Bone marrow (tissue), 2 donors: ENCODE measurements at regions not wholly inside any gene's neighbourhood (a gene's known extent, or its start where the extent isn't known, plus 50 kb on each side); places are given as distances from the start of the nearest gene placed in this dataset.

ENCODE experiments used
- DNase-seq, 2 donors: peaks; one replicate each; lab custom pipeline; 2025; lab: John Stamatoyannopoulos, UW

DNA sequence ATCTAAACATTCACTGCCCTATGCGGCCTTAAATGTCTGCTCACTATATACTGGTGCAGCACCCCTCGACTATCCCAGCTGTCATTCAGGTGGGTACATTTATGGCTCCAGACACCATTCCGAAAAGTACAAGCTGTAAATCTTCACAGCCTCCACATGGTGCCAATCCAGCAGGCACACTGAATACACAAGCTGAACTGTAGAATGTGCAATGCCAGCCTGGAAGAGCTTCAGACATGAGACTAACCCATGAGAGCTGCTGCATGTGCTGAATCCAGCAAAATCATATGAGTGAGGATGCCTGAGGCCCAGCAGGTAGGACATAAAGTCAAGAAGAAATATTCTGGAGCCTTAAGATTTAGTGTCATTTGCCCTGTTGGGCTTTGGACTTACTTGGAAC is 483.8 kb upstream of the GRIA1 start:
- DNase-seq, result no peak

DNA sequence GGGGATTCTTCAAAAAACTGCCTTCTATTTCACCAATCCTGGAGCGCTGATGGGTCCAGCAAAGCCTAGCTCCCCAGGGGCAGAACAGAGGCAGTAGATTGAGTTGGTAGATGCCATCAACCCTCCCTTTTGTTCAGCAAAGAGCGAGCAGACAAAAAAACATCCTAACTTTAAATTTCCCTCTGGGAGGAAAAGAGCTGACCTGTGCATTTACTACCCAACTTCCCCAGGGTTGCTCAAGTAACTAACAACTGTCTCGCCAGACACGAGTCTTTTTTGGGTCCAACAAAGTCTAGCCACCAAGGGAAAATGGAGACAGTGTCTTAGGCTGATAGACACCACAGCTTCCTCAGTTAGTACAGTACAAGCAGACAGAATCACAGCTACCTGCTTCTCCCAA is 476.3 kb upstream of the GRIA1 start:
- DNase-seq, result no peak

DNA sequence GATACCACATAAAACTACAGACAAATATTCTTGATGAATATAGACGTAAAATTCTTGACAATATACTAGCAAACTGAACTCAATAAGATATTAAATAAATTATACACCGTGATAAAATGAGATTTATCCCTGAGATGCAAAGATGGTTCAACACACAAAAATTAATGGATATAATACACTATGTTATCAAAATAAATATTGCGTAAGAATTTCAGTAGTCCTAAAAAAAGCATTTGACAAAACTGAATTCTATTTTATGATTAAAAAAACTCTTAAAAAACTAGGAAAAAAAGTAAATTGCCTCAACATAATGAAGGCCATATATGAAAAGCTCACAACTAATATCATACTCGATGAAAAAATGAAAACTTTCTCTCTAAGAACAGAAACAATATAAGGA is 472.3 kb upstream of the GRIA1 start:
- DNase-seq, result no peak

DNA sequence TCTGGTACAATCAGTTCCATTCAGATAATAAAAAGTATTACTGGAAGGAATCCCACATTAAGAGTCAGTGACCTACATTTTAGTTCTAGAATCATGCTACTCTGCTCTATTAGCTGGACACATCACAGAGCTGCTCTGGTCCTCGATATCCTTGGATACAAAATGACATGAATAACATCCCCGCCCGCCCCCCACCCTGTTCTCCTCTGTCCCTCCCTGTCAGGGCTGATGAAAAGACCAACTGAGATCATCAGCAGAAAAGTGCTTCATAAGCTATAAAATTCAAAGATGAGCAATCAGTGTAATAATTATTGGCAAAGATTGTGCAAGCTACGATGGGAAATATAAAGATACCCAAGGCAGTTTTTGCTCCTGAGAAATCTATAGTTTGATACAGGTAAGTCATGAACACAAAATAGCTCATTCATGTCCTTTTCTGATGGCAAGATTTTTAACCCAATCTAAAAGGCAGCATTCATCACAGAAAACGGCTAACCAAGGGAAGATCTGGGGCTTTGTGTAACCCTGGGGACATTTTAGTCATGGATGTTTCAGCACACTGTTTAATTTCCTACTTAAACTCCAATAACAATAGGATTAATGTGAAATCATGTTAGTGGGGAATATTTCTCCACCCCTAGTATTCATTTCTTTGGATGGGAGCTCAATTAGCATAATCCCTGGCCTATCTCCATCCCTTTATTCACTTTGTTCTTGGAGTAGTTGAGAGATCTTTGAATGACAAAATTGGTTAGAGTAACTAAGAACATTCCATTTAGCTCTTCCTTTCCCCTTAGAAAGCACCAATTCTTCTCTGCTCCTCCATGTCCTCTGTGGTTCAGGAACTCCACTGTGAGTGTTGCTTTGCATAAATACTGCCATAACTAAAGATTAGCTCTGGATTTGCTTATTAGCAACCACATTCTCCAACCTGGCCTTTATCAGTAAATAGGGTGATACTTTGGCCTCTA is 459.4 kb upstream of the GRIA1 start:
- DNase-seq, result no peak

DNA sequence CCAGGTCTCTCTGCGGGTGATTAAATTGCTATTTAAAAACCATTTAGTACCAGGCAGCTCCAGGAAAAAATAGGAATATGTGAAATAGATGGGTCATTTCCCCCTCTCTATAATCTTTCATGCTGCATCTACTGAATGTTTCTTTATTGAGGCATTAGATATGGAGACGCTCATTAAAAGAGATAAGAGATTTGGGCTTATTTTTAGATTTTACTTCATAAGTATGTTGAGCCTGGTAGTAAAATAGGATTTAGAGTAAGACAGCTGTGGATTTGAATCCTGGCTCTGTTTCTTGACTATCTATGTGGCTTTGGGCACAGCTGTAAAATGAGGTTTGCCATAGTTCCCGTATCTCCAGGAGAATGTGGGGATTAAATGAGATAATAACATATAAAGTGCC is 451.0 kb upstream of the GRIA1 start:
- no peak for DNase-seq

- DNase-seq, result no peak
These were observed 446.6 kb upstream of the GRIA1 start for GRCh38 chr5:153043886-153044285.

DNA sequence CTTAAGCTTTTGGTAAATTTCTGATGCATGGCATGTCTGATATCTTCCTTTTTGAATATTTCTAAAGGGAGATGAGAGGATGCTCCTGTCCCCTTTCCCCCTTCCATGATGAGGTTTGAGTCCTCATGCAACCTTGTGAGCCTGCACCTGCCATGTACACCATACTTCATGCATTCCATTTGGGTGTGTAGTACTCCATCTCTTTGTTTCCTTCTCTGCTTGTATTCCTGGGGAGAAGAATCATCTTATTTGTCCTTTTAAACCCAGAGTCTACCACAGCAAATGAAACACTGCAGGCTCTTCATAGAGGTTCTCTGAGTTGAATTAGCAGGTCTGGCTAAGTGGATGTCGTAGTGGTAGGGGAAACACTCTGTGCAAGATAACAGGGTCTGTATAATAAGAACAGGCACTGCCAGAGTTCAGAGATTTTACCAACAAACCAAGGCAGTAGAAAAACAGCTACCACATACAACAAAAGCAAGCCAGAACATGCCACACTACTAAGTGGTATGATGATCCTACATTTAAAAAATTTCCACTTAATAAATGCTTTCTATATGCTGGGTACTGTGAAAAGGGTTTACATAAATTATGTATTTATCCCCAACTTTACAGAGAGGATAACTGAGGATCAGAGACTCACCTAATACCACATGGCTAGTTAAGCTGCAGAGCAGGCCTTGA is 439.8 kb upstream of the GRIA1 start:
- no peak for DNase-seq

DNA sequence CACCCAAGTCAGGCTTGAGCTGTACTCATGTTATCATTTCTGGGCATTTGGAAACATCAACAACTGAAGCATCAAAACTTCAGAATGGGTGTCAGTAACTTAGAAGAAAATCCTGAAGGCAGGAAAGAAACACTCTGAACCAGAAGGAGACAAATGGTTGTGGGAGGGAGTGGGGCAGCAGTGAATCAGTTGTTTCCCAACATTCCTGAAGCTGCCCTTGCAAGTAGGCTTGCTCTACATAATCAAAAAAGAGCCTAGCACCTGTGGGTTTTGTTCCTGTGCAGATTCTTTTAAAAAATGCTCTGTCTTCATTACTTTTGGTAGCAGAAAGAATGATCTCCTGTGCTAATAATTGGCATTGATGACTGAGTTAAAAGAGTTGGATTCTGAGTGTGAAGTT is 424.2 kb upstream of the GRIA1 start:
- no peak for DNase-seq

DNA sequence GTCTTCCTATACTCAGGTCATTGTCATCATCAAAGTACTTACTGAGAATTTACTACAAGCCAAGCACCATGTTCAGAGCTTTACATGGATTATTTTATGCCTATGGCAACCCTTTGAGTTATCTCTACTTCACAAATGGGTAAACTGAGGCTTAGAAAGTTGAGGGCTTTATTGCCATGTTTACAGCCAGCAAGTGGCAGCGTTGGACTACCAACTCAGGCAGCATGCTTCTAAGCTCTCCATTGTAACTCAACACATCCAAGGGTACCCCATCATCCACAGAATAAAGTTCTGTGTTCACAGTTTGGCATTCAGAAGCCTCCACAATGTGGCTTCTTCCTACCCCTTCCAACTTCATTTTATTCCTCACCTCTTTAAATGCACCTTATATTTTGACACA is 422.6 kb upstream of the GRIA1 start:
- DNase-seq, result no peak

DNA sequence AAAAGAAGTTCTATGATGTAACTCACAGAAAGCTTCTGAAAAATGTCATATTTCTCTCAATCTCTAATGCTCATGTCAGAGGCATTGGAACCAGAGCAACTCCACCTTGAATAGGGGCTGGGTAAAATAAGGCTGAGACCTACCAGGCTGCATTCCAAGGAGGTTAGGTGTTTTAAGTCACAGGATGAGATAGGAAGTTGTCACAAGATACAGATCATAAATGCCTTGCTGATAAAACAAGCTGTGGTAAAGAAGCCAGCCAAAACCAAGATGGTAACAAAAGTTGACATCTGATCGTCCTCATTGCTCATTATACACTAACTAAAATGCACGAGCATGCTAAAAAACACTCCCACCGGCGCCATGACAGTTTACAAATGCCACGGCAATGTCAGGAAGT is 411.1 kb upstream of the GRIA1 start:
- no peak for DNase-seq

GRCh38 chr5:153080940-153081339 is 409.5 kb upstream of the GRIA1 start:
- no peak for DNase-seq

GRCh38 chr5:153081385-153081784 is 409.1 kb upstream of the GRIA1 start:
- DNase-seq, result no peak

GRCh38 chr5:153084511-153084910 is 406.0 kb upstream of the GRIA1 start:
- no peak for DNase-seq

GRCh38 chr5:153086486-153086885 is 404.0 kb upstream of the GRIA1 start:
- no peak for DNase-seq

- DNase-seq, result no peak
These were observed 401.9 kb upstream of the GRIA1 start for GRCh38 chr5:153088538-153088937.

DNA sequence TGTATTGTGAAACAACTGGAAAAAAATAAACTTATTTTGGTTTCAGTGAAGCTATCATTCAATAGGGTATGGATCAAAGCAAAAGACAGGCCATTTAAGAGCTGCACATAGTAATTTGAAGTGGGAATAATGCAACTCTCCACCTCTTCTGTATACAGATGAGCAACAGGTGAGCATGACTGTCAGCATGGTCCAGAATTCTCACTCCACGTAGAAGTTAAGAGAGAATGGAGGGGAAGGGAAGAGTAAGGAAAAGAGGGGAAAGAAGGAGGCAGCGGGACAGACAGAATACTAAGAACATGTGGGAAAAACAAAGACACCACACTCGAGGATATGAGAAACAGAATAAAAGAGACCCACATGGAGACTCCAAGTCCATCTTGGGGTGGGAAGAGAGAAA is 396.1 kb upstream of the GRIA1 start:
- no peak for DNase-seq

GRCh38 chr5:153096381-153096780 is 394.1 kb upstream of the GRIA1 start:
- DNase-seq, result no peak

DNA sequence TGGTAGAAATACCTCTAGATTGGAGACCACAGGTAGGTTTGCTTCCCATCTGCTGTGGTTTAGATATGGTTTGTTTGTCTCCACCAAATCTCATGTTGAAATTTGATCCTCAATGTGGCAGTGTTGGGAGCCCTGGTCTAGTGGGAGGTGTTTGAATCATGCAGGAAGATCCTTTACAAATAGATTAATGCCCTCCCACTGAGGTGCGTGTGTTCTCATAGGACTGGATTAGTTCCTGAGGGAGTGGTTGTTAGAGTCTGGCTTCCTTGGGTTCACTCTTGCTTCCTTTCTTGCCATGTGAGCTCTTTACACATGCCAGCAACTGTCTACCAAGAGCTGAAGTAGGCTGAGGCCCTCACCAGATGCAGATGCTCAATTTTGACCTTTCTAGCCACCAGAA is 391.1 kb upstream of the GRIA1 start:
- DNase-seq, result no peak

DNA sequence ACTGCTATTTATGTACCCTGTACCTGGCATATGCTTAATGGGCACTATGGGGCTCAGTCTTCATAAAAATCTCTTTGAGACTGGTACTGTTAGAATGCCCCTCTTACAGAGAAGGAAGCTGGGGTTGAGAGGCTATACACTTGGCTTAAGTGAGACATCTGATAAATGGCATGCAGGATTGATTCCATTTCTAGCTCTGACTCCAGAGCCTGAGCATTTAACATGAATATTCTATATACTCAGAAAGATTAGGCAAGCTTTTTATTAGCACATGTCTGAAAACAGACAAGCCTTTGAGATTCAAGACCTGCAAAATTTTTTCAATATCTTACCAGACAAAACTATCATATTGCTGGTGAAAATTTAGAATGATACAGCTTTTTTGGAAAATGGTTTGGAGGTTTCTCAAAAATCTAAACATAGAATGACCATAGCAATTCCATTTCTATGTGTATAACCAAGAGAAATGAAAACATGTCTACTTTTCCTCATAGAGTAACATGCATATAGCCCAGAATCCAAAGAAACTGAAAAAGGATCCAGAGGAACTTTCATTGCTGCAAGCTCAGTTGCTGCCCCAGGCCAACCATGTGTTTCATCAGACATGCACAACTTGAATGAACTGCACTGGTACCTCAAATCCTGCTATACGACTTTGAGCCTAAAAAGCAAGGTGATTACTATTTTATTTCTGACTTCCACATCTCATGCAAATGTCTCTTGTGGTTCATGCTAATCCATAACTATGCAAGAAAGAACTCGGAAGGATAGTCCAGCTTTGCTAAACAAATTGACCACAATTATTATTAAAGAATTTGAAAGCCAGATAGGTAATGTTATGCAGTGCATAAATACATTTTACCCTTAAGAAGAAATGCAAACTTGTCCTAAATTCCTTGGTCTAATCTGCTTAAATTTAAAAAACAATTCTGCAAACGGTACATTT is 389.0 kb upstream of the GRIA1 start:
- DNase-seq, result no peak

DNA sequence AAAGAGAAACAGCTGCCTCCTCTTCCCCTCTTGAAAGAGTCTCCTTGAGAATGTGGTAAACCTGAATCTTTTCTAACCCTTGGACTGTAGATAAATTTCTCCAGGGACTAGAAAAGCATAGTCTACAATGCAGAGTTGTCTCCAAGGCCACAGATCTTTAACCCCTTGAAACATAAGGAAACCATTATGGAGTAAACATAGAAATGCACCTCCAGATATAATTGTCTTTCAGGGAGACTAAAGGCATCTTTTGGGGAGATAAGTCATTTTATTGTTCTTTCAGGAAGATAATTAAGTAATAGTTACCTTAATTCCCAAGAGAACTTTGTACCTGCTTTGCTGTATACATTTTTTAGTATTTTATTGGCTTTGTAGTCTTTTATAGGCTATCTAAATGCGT is 373.6 kb upstream of the GRIA1 start:
- no peak for DNase-seq

GRCh38 chr5:153118018-153118417 is 372.5 kb upstream of the GRIA1 start:
- DNase-seq, result no peak

- no peak for DNase-seq
These were observed 368.1 kb upstream of the GRIA1 start for GRCh38 chr5:153122403-153122802.
